NOMO-1 treated with DMSO at 0.1 percent for 48 hours (cell line): ENCODE measurements at regions not wholly inside any gene's neighbourhood (a gene's known extent, or its start where the extent isn't known, plus 50 kb on each side); places are given as distances from the start of the nearest gene placed in this dataset.
"Not testable (repeated sequence)": the region's sequence is repeated elsewhere in the genome, so short reads cannot be mapped to it uniquely, and the experiment has no call there.

Experiments
- DNase-seq: peaks from one replicate; lab custom pipeline; 2025; ENCODE audit not compliant: unreplicated experiment; lab: John Stamatoyannopoulos, UW

GRCh38 chr7:76117306-76117991 lies 69.5 kb downstream of the MDH2 start:
- DNase-seq: not testable (repeated sequence)

- DNase-seq: peak; percentile 48
Observed at GRCh38 chr7:76118253-76119036, 70.5 kb downstream of the MDH2 start.

GRCh38 chr7:76121044-76121443 lies 73.1 kb downstream of the MDH2 start:
- no peak for DNase-seq

GRCh38 chr7:76122516-76123239 lies 74.8 kb downstream of the MDH2 start:
- DNase-seq: peak; percentile 28

GRCh38 chr7:76123316-76123715 lies 75.4 kb downstream of the MDH2 start:
- no peak for DNase-seq

GRCh38 chr7:76125560-76125959 lies 76.1 kb upstream of the SRRM3 start:
- DNase-seq: no peak

- no peak for DNase-seq
Observed at GRCh38 chr7:76126632-76127031, 75.1 kb upstream of the SRRM3 start.

GRCh38 chr7:76129366-76129765 lies 72.3 kb upstream of the SRRM3 start:
- no peak for DNase-seq

GRCh38 chr7:76129836-76130235 lies 71.9 kb upstream of the SRRM3 start:
- DNase-seq: no peak

- DNase-seq: peak; percentile 53
Observed at GRCh38 chr7:76130661-76131060, 71.0 kb upstream of the SRRM3 start.

GRCh38 chr7:76131887-76132286 lies 69.8 kb upstream of the SRRM3 start:
- not testable (repeated sequence) for DNase-seq

GRCh38 chr7:76133164-76133775 lies 68.4 kb upstream of the SRRM3 start:
- DNase-seq: peak; percentile 87

- peak; percentile 84 for DNase-seq
Observed at GRCh38 chr7:76133839-76134238, 67.9 kb upstream of the SRRM3 start.

GRCh38 chr7:76135263-76135662 lies 66.4 kb upstream of the SRRM3 start:
- DNase-seq: not testable (repeated sequence)

GRCh38 chr7:76138577-76139313 lies 63.0 kb upstream of the SRRM3 start:
- not testable (repeated sequence) for DNase-seq

GRCh38 chr7:76139670-76140069 lies 62.0 kb upstream of the SRRM3 start:
- DNase-seq: no peak

GRCh38 chr7:76140259-76140658 lies 61.4 kb upstream of the SRRM3 start:
- not testable (repeated sequence) for DNase-seq

GRCh38 chr7:76142861-76143260 lies 58.8 kb upstream of the SRRM3 start:
- no peak for DNase-seq

GRCh38 chr7:76144664-76145270 lies 56.9 kb upstream of the SRRM3 start:
- peak; percentile 57 for DNase-seq

GRCh38 chr7:76146374-76146773 lies 55.3 kb upstream of the SRRM3 start:
- DNase-seq: no peak
